ENCODE measurements at regions not wholly inside any gene's neighbourhood (a gene's known extent, or its start where the extent isn't known, plus 50 kb on each side); places are given as distances from the start of the nearest gene placed in this dataset.
"Not testable (repeated sequence)": the region's sequence is repeated elsewhere in the genome, so short reads cannot be mapped to it uniquely, and the experiment has no call there.

- DNase-seq = no peak
Observed at GRCh38 chr4:52373650-52374049, 285.5 kb downstream of the USP46 start.

- DNase-seq = no peak
Observed at GRCh38 chr4:52374877-52375276, 284.2 kb downstream of the USP46 start.

- DNase-seq = peak; percentile 61
Observed at GRCh38 chr4:52376132-52376704, 282.9 kb downstream of the USP46 start.

GRCh38 chr4:52377563-52377962, 281.5 kb downstream of the USP46 start:
- DNase-seq = no peak

- DNase-seq = peak; percentile 5
Observed at GRCh38 chr4:52407545-52407944, 251.6 kb downstream of the USP46 start.

GRCh38 chr4:52408032-52408431, 251.1 kb downstream of the USP46 start:
- no peak for DNase-seq

GRCh38 chr4:52408471-52408870, 250.6 kb downstream of the USP46 start:
- no peak for DNase-seq

- DNase-seq = not testable (repeated sequence)
Observed at GRCh38 chr4:52409766-52410165, 249.3 kb downstream of the USP46 start.

- no peak for DNase-seq
Observed at GRCh38 chr4:52410971-52411370, 248.1 kb downstream of the USP46 start.

GRCh38 chr4:52420330-52420729, 238.8 kb downstream of the USP46 start:
- DNase-seq = no peak

GRCh38 chr4:52421811-52422213, 237.3 kb downstream of the USP46 start:
- DNase-seq = peak; percentile 6

GRCh38 chr4:52423967-52424366, 235.1 kb downstream of the USP46 start:
- DNase-seq = no peak

- no peak for DNase-seq
Observed at GRCh38 chr4:52425751-52426326, 233.3 kb downstream of the USP46 start.

- no peak for DNase-seq
Observed at GRCh38 chr4:52431410-52431809, 227.7 kb downstream of the USP46 start.

- no peak for DNase-seq
Observed at GRCh38 chr4:52431869-52432268, 227.2 kb downstream of the USP46 start.

- not testable (repeated sequence) for DNase-seq
Observed at GRCh38 chr4:52442524-52442923, 216.6 kb downstream of the USP46 start.

- DNase-seq = no peak
Observed at GRCh38 chr4:52472444-52472843, 186.7 kb downstream of the USP46 start.

- DNase-seq = no peak
Observed at GRCh38 chr4:52477191-52477780, 181.8 kb downstream of the USP46 start.

- DNase-seq = no peak
Observed at GRCh38 chr4:52483186-52483890, 175.8 kb downstream of the USP46 start.

GRCh38 chr4:52507774-52508173, 151.3 kb downstream of the USP46 start:
- no peak for DNase-seq

- no peak for DNase-seq
Observed at GRCh38 chr4:52510939-52511565, 148.0 kb downstream of the USP46 start.

- DNase-seq = no peak
Observed at GRCh38 chr4:52511825-52512224, 147.3 kb downstream of the USP46 start.

- no peak for DNase-seq
Observed at GRCh38 chr4:52512291-52512690, 146.8 kb downstream of the USP46 start.
